SK-N-MC (cell line): ENCODE measurements at regions not wholly inside any gene's neighbourhood (a gene's known extent, or its start where the extent isn't known, plus 50 kb on each side); places are given as distances from the start of the nearest gene placed in this dataset.
"Not testable (repeated sequence)": the region's sequence is repeated elsewhere in the genome, so short reads cannot be mapped to it uniquely, and the experiment has no call there.

ENCODE experiments used
- DNase-seq: peaks from one replicate; pipeline ENCODE4 v3.0.0-alpha.2; 2011; ENCODE audit warnings: low read depth, low spot score
- H3K27ac ChIP-seq: fragments of 200-600 bp; sonication (generic); 2 replicates; pipeline ENCODE4 v1.5.1; 2016; ENCODE audit warnings: mixed run types
- H3K36me3 ChIP-seq: fragments of 200-600 bp; sonication (generic); 2 replicates; pipeline ENCODE4 v1.6.1; 2017; ENCODE audit warnings: antibody characterized with exemption, low read length, mixed read lengths; ENCODE audit not compliant: insufficient read depth
- H3K4me3 ChIP-seq: fragments of 200-600 bp; sonication (generic); 2 replicates; pipeline ENCODE4 v1.5.1; 2016
- H3K9ac ChIP-seq: fragments of 200-600 bp; sonication (generic); 2 replicates; pipeline ENCODE4 v1.8.0; 2017; ENCODE audit warnings: mixed run types, mixed read lengths; ENCODE audit not compliant: insufficient read length
- H3K9me3 ChIP-seq: fragments of 200-600 bp; sonication (generic); 2 replicates; pipeline ENCODE4 v1.6.1; 2017; ENCODE audit warnings: low read depth, mild to moderate bottlenecking, antibody characterized with exemption, low read length, moderate library complexity, mixed read lengths
- EZH2 ChIP-seq: fragments of 200-600 bp; sonication (generic); IDR thresholded peaks from one replicate; pipeline ENCODE4 v1.6.1; 2017; ENCODE audit warnings: antibody characterized with exemption
- FOXP2 ChIP-seq: optimal IDR thresholded peaks from 2 replicates; pipeline ENCODE3; 2011; ENCODE audit warnings: mild to moderate bottlenecking, moderate library complexity; ENCODE audit not compliant: insufficient read depth; ENCODE audit errors: extremely low read length, control extremely low read depth
- POLR2AphosphoS5 ChIP-seq: IDR thresholded peaks from 2 replicates; pipeline ENCODE4 v1.6.1; 2012; ENCODE audit warnings: mild to moderate bottlenecking, low read depth, low read length, borderline replicate concordance

GRCh38 chr12:115873451-115874082 lies 403.9 kb downstream of the MED13L start:
- DNase-seq, result no peak
- no peak overlapping the region for H3K9ac ChIP-seq
- no peak overlapping the region for H3K4me3 ChIP-seq
- H3K36me3 ChIP-seq, result no peaks in the 10 kb centered on the region
- no peak for TF ChIP-seq EZH2
- no peak for TF ChIP-seq POLR2AphosphoS5
- TF ChIP-seq FOXP2, result no peak
- no peaks in the 10 kb centered on the region for H3K9me3 ChIP-seq
- H3K27ac ChIP-seq, result no peak overlapping the region

GRCh38 chr12:115872919-115873357 lies 404.6 kb downstream of the MED13L start:
- no peak overlapping the region for H3K4me3 ChIP-seq

GRCh38 chr12:115872212-115872611 lies 405.3 kb downstream of the MED13L start:
- no peak for TF ChIP-seq FOXP2
- no peak for TF ChIP-seq POLR2AphosphoS5
- TF ChIP-seq EZH2, result no peak
- H3K4me3 ChIP-seq, result no peak overlapping the region
- H3K9ac ChIP-seq, result no peak overlapping the region
- no peaks in the 10 kb centered on the region for H3K9me3 ChIP-seq
- H3K36me3 ChIP-seq, result no peaks in the 10 kb centered on the region
- no peak for DNase-seq
- H3K27ac ChIP-seq, result no peak overlapping the region

More at GRCh38 chr12:115872919-115873357, 404.6 kb downstream of the MED13L start:
- no peak for DNase-seq
- no peaks in the 10 kb centered on the region for H3K9me3 ChIP-seq
- no peak overlapping the region for H3K27ac ChIP-seq
- no peaks in the 10 kb centered on the region for H3K36me3 ChIP-seq
- H3K9ac ChIP-seq, result no peak overlapping the region
- TF ChIP-seq EZH2 (no peak), POLR2AphosphoS5 (no peak), FOXP2 (no peak)

- Histone ChIP-seq H3K36me3 (no peaks in the 10 kb centered on the region), H3K27ac (no peak overlapping the region), H3K9me3 (no peaks in the 10 kb centered on the region), H3K4me3 (no peak overlapping the region), H3K9ac (no peak overlapping the region)
- TF ChIP-seq POLR2AphosphoS5, result no peak
- no peak for DNase-seq
Observed at GRCh38 chr12:115871714-115872113, 405.8 kb downstream of the MED13L start.

GRCh38 chr12:115870510-115870909 lies 407.0 kb downstream of the MED13L start:
- no peak for DNase-seq
- no peak overlapping the region for H3K9ac ChIP-seq
- H3K4me3 ChIP-seq, result no peak overlapping the region
- no peak overlapping the region for H3K27ac ChIP-seq
- H3K36me3 ChIP-seq, result no peaks in the 10 kb centered on the region
- TF ChIP-seq EZH2, result no peak
- TF ChIP-seq POLR2AphosphoS5, result no peak
- TF ChIP-seq FOXP2, result no peak
- H3K9me3 ChIP-seq, result no peaks in the 10 kb centered on the region

- no peak for DNase-seq
- H3K9ac ChIP-seq, result no peak overlapping the region
- TF ChIP-seq FOXP2, result no peak
- no peak for TF ChIP-seq POLR2AphosphoS5
- no peaks in the 10 kb centered on the region for H3K36me3 ChIP-seq
- H3K4me3 ChIP-seq, result no peak overlapping the region
- no peak overlapping the region for H3K27ac ChIP-seq
- H3K9me3 ChIP-seq, result no peaks in the 10 kb centered on the region
Observed at GRCh38 chr12:115870021-115870420, 407.5 kb downstream of the MED13L start.

- no peak overlapping the region for H3K27ac ChIP-seq
Observed at GRCh38 chr12:115869604-115870003, 407.9 kb downstream of the MED13L start.

GRCh38 chr12:115868624-115869023 lies 408.9 kb downstream of the MED13L start:
- TF ChIP-seq FOXP2, result no peak
- no peak for TF ChIP-seq POLR2AphosphoS5
- no peak for TF ChIP-seq EZH2
- Histone ChIP-seq H3K36me3 (no peaks in the 10 kb centered on the region), H3K9me3 (no peaks in the 10 kb centered on the region), H3K9ac (no peak overlapping the region), H3K27ac (no peak overlapping the region), H3K4me3 (no peak overlapping the region)
- no peak for DNase-seq

More at GRCh38 chr12:115869604-115870003, 407.9 kb downstream of the MED13L start:
- no peak overlapping the region for H3K4me3 ChIP-seq
- H3K9ac ChIP-seq, result no peak overlapping the region
- DNase-seq, result no peak
- no peaks in the 10 kb centered on the region for H3K9me3 ChIP-seq
- H3K36me3 ChIP-seq, result no peaks in the 10 kb centered on the region
- TF ChIP-seq EZH2 (no peak), POLR2AphosphoS5 (no peak), FOXP2 (no peak)

- no peaks in the 10 kb centered on the region for H3K9me3 ChIP-seq
- no peak for DNase-seq
- TF ChIP-seq POLR2AphosphoS5, result no peak
- TF ChIP-seq FOXP2, result no peak
- TF ChIP-seq EZH2, result no peak
- H3K36me3 ChIP-seq, result no peaks in the 10 kb centered on the region
- no peak overlapping the region for H3K4me3 ChIP-seq
- H3K9ac ChIP-seq, result no peak overlapping the region
- no peak overlapping the region for H3K27ac ChIP-seq
Observed at GRCh38 chr12:115867854-115868253, 409.6 kb downstream of the MED13L start.

- Histone ChIP-seq H3K36me3 (no peaks in the 10 kb centered on the region), H3K9me3 (no peaks in the 10 kb centered on the region), H3K27ac (no peak overlapping the region), H3K9ac (no peak overlapping the region), H3K4me3 (no peak overlapping the region)
- TF ChIP-seq EZH2 (no peak), FOXP2 (no peak), POLR2AphosphoS5 (no peak)
- no peak for DNase-seq
Observed at GRCh38 chr12:115866909-115867525, 410.5 kb downstream of the MED13L start.

- not testable (repeated sequence) for H3K4me3 ChIP-seq, H3K9me3 ChIP-seq, H3K27ac ChIP-seq, H3K9ac ChIP-seq, DNase-seq, H3K36me3 ChIP-seq
Observed at GRCh38 chr12:115866281-115866680, 411.2 kb downstream of the MED13L start.
